SK-N-SH treated with all-trans-retinoic acid at 6 μM for 48 hours (cell line): ENCODE measurements at regions not wholly inside any gene's neighbourhood (a gene's known extent, or its start where the extent isn't known, plus 50 kb on each side); places are given as distances from the start of the nearest gene placed in this dataset.

Experiments
- ESRRG ChIP-seq: fragments of 250-450 bp; sonication (Bioruptor Pico); IDR thresholded peaks from 2 replicates; pipeline ENCODE4 v1.6.1; 2021; ENCODE audit warnings: mild to moderate bottlenecking
- PATZ1 ChIP-seq: fragments of 250-450 bp; sonication (Bioruptor Pico); IDR thresholded peaks from 2 replicates; pipeline ENCODE4 v1.8.0; 2020; ENCODE audit warnings: mild to moderate bottlenecking, moderate library complexity, borderline replicate concordance
- PPARA ChIP-seq: fragments of 250-450 bp; sonication (Bioruptor Pico); IDR thresholded peaks from 2 replicates; pipeline ENCODE4 v1.5.0; 2020; ENCODE audit warnings: mild to moderate bottlenecking, borderline replicate concordance
- RARB ChIP-seq: fragments of 250-450 bp; sonication (Bioruptor Pico); IDR thresholded peaks from 2 replicates; pipeline ENCODE4 v1.8.0; 2021; ENCODE audit warnings: mild to moderate bottlenecking, moderate library complexity
- ZC3H10 ChIP-seq: fragments of 250-450 bp; sonication (Bioruptor Pico); IDR thresholded peaks from 2 replicates; pipeline ENCODE4 v1.5.1; 2021; ENCODE audit warnings: mild to moderate bottlenecking, moderate library complexity

GRCh38 chr15:25582886-25583285 lies 144.1 kb upstream of the UBE3A start:
- TF ChIP-seq ESRRG (CRISPR knock-in tag) (no peak), PPARA (CRISPR knock-in tag) (no peak), PATZ1 (CRISPR knock-in tag) (no peak), RARB (CRISPR knock-in tag) (no peak), ZC3H10 (CRISPR knock-in tag) (no peak)
